ENCODE measurements at regions not wholly inside any gene's neighbourhood (a gene's known extent, or its start where the extent isn't known, plus 50 kb on each side); places are given as distances from the start of the nearest gene placed in this dataset.

DNA sequence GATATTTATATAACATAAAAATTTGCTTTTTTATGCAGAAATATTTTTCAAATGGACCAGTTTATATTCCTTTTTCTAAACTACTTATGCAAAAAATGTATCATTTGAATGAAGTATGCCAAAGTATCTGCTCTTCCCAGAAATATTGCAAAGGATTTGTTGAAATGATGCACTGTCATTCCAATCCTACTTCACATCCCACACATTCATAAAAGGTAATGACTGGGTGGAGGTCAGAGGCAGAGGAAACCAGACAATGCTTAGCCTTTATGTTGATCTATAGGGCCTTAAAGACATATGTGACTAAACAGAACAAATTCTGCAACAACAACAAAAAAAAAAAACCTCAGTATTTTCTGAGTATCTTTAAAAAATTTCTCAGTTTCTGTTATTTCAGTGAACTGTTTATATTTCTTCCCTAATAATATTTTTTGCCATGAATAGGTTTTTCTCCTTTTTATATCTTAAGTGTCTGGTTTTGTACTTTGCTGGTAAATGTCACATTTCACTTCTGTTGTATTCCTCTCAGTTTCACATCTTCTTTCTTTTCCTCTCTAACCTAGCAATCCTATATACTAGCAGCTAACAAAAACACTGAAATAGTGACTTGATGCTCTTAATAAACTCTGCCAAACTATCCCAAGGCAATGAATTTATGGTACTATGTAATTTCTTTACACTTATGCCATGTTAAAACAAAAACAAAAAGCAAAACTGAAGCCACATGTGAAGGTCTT is 374.1 kb downstream of the BCKDHB start:
- no peak for DNase-seq

DNA sequence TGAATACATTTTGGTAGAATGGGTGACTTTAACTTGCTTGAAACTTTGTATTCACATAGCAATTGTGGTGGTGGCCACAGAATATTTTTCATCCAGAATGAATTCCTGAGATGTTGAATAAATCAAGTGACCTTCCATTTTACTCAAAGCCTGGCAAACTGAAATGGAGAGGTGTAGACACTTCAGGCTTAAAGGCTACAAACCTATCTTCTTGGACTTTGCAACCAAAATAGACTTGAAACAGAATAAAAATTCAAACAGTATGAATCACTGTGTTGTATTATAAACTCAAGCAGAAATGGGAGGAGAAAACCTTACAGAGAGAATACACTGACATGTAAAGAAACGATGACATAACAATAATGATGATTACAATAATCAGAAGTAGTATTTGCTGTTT is 371.6 kb downstream of the BCKDHB start:
- DNase-seq, result no peak

DNA sequence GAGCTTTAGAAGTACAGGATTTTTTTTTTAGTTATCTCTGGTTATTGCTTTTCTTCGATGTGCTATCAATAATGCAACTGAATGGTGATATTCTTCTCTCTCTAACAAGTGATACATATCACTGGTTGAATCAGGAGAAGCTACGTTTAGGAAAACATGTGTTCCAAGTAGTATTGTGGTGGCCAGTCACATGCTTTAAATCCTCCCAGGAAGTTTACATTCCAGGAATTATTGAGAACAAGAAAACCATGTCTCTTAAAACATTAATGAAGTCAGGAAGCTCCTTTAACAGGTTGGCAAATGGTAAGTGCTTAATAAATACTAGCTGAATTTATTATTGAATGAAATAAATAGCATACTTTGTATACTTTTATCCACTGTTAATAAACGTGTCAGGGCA is 371.1 kb downstream of the BCKDHB start:
- no peak for DNase-seq

DNA sequence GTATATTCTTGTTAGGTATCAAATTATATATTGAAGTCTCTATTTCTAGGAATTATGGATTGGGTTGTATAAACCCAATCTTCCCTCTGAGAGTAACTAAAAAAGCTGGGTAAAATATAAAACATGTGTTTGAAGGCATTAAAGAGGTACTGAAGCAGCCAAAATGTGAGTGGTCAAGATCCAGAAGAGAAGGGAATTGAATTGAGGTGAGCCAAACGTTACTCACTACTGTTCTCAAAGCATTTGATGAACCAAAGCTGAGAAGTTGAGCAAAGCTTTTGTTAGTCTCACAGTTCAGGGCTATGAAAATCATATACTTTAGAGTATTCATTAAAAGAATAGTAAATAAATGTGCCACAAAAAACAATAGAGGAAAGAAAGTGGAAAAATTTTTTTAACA is 365.8 kb downstream of the BCKDHB start:
- DNase-seq, result no peak

DNA sequence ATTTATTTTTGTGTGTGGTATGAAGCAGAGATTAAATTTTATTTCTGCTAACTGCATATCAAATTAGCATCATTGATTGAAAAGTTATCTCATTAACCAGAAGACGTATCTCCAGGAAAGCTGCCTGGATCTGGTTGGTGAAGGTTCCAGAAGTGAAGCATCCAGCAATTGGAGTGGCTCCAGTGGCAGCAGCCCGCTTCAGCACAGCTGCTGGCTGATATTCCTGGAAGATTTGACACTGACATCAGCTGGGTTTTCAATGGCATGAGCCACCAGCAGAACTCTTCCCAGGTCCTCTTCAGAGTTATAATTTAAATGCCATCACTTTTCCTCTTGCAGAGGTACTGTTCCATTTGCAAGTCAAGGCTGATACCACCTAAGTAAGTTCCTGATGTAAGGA is 363.5 kb downstream of the BCKDHB start:
- no peak for DNase-seq

DNA sequence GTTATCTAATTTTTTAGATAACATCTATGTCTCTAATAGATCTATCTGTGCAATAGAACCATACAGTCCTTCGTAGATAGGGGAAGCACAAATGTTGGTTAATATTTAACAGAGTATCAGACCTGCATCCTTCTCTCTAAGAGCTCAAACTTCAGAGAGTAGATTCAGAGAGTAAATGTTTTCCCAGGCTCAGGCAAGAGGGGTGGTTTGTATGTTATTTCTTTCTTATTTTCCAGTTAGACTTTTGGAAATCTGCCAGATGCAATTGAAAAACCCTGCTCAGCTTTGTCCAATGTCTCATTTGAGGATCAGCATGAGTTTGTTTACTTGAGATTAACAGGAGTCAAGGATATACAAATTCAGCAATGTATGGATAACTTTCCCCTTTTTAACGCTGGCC is 361.9 kb downstream of the BCKDHB start:
- DNase-seq, result no peak

DNA sequence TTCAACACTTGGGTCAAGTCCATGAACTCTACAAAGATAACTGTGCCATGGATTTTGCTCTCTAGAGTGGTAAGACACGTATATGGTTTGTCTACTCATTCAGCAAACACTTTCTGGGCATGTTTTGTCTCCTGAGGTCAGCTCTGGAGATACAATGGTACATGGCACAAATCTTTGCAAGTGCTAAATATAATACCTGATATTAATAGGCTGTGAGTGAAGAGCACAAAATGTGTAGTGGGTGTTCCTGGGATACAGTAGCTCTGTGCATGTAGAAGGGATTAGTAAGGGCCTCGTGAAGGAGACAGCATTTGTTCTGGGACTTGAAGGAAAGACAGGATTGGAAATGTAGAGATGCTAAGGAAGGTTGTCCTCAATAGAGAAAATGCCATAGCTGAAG is 360.9 kb downstream of the BCKDHB start:
- no peak for DNase-seq

DNA sequence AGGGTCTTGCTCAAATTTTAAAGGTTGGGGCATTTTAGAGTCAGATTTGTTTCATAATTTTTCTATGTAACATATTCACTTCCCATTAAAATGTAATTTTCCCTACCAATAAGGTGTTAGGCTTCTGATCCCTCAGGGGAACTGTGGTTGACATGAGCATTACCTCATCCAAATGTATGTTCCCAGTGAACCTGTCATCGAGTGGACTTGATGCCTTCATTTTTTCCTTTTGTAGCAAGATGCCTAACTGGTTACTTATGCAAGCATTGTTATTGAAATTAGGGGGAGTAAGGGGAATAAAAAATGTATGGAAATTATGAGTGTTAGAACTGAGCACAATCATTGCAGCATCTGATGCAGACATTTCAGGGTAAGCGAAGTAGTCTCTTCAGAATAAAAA is 360.5 kb downstream of the BCKDHB start:
- no peak for DNase-seq

DNA sequence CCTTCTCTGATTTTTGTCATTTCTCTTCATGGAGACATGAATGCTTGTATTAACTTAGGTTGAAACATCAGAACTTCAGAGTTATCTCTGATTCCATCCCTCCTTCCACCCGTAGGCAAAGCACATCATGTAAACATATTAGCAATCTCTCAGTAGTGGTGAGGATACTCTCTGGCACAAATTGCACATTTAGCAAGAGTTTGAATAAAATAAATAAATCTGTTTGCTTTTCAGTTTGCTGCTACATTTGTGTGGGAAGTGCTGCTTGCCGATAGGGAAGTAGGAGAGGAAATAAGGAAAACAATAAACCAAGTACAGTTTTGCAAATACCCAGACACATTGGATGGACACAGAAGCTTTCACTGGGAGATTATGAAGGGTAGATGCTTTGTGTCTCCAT is 359.0 kb downstream of the BCKDHB start:
- DNase-seq, result no peak

DNA sequence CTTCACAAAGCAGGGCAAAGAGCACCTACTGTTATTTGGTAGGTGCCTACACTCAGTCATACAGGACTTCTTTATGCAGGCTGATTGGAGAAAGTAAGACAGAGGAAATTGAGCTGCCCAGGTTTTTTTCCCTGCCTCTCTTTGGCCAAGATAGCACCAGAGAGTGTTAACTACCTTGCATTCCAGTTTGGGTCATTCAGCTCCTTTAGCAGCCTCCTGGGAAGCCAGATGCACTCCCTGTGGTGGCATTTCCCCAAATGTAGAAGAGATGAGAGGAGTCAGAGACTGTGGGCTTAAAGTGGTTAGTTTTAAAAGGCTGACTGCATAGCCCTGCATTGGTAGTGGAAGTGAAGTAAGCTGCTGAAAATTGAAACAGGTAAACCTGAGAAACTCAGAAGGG is 358.4 kb downstream of the BCKDHB start:
- no peak for DNase-seq

DNA sequence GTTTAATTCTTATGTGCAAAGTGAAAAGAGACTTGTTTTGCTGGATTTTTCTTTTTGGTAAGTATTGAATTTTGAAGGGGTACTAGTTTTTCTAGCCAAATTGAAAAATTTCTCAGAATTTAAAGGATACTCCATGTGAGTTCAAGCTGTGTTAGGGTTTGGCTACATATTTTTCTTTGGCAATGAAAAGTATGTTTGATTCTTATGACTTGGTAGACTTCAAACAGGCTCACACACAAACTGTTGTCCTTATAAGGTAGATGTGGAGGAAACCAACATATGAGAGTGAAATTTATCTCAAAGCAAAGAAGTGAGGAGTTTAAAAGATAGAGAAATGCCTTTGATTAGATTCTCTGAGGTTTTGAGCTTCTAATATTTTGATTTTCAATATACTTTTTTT is 356.7 kb downstream of the BCKDHB start:
- DNase-seq, result no peak

DNA sequence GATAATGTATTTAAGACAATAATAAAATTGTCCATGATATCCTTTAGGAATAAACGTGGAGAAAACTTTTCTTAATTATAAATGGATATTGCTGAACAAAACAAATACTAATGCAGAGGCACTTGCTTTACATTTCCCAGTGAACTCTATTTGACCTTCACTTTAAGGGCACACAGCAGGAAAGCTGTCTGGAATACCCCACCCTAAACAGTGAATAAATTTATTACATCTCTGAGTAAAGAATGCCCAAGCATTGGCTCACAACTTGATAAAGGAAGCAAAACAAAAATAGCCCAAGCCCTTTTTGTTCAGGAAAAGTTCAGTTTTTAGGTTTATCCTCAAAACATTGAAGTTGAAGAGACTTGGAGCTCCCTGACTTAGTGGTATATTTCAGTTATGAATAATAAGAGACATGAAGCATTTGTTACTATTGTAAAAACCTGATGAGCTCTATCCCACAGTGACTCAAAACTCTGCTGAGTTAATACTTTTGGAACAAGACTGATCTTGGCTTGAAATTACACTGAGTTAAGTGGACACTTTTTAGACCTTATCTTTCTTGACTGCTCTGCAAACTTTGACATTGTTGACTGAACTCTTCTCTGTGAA is 353.9 kb downstream of the BCKDHB start:
- DNase-seq, result no peak

DNA sequence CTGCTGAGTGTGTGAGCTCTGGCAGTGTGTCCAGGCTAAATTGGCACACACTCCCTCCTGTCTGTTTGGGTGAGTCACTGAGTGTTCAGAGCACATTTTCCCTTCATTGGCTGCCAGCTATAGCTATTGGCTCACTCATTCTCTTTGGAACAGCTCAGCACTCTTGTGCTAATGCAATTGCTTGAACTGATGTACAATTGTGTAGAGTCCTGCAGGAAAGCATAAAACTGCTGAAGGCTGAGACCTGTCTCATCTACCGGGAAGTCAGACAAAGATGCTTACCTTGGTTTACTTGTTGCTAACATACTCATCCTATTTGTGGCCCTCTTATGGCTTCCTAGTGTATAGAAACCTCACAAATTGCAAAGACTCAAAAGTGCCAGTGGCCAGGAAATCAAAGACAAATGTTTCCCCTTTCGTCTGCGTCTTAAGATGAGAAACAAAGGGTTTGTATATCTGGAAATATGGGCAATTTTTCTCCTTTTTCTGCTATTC is 351.0 kb downstream of the BCKDHB start:
- no peak for DNase-seq

DNA sequence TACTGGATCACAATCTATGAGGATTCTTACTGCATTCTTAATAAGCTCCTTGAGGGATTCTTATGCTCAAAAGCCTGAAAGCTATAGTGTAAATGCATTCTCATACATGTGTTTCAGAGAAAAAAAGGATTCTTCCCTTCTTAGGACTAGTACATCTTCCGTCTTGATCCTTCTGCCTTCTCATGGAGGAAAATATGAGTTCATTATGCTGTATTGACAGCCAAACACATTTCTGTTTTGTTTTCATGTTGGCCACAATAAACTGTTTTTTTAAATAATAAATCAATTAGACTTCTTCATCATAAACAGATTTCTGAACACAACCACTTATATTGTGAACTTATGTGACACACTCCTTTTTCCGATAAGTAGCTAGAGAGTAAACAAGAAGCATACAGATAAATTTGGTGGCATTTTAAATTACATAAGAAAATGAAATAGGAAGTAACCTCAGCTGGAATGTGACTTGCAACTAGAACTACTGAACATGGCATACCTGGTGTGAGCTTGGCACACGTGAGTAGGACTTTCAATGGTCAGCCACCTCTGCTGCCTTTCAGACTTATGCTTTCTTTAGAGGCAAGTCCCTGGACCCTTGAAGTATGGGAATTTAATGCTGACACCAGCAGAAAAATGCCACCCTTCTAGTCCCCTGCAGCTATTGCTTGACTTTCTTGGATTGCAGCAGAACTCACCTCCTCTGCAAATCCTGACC is 350.4 kb downstream of the BCKDHB start:
- no peak for DNase-seq

DNA sequence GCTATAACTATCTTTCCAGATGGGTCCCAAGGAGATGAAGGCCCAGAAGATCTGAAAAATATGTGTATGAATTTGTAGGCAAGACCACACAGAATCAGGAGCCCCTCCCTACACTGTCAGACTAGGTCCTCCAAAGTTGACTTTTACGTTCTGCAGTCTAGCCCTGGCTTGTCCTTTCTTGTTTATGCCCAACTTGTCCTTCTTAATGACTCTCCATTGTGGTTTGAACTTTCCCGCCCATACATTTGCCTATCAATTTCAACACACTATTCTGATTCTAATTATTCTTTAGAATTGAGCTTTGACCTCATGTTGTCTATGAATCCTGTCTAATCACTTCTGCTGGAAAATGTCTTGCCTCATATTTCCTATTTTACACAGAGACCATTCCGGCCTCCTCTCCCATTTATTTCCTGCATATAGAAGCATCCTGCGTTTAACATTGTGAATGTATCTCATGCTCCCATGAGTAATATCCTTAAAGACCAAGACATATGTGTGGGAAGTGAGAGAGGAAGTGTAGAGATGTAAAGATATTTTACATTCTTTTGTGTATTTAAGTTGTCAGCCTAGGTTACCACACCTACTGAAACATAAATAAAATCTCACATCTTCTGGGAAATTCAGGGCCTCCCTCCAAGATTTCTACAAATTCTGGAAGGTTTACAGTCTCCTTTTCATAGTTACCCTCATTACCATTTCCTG is 348.3 kb downstream of the BCKDHB start:
- DNase-seq, result no peak

DNA sequence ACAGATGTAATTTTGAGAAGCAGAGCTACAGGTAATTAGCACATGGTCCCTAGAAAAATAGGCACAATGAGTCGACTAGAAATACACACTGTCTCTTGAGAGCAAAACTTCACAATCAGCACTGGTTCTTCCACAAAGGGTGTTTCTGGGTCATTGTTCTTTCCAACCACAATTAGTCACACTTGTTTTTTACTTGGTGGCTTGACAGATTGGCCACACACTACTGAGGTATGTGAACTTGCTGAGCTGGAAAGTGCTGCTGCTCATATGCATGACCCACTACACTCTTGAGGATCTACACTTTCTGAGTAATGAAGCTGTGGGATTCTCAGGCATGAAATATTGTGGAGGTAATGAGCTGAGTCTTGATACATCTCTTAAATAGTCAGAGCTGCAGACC is 347.7 kb downstream of the BCKDHB start:
- no peak for DNase-seq

DNA sequence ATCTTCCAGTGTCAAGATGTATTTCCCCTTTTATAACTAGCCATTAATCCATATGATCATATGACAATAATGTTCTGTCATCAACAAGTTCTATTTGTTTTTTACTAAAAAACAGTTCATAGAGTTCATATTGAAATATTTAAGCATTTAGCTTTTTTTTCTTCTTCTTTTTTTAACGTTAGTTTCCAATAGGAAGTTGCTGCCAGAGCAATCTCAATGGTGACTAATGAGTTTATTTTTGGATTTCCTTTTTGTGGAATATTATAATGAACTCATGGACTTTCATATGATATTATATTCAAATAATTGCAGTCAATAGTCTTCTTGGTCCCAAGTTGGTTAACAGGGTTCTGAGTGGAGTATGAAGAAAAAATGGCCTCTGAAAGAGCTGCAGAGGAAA is 343.3 kb downstream of the BCKDHB start:
- no peak for DNase-seq

DNA sequence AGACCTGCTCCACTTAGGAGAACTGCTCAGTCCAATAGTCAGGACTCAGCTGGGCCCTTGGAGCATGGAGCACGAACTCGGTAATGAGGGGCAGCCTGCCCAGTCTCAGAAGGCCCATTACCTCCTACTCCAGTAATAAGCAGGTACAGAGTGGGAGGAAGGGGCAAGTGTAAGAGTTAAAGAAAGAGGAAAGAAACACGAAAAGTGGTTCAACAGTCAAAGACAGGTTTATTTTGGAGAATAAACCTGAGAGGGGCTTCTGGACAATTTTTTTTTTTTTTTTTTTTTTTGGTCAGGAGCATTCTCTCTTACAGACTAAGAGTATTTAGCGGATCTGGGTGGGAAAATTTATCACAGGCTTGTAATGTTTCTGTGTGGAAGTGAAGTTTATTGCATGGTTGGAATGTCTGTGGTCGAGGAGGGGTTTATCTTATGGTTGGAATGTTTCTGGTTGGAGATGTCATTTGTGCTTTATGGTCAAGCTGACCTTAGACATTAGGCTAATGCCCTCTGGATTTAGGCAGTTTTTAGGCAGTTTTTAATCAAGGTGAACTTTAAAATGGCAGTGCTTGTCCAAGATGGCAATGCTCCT is 340.1 kb downstream of the BCKDHB start:
- no peak for DNase-seq

DNA sequence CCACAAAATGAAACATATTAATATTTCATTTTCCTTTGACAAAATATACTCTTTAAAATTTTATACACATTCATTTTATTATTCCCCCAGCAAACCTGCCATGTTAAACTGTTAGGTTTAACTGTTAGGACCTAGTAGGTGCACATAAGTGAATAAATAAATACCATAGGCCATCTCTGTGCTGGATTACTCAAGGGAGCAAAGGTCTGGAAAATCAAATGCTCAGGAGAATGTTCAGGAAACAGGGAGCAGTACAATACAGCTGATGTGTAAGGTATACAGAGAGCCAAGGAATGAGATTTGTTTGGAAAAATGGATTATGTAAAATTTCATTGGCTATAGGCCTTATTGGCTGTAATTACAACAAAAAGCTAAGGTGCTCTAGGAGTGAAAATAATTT is 339.3 kb downstream of the BCKDHB start:
- DNase-seq, result no peak

DNA sequence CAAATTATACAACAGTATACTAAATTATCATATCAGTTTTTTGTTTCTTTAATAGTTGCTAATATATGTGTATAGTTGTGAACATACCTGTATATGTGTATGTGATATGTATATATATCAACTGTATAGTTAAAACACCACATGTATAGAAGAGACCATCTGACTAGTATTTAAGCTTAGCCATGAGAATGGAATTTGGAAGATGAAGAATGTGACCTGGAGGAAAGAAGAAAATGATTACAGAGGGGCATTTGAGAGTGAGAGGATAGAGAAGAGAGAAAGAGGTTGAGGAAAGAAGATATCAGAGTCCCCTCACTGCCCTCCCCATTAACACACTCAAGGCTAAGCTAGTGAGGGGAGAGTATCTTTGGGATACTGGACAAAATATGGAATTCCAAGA is 335.9 kb downstream of the BCKDHB start:
- no peak for DNase-seq

DNA sequence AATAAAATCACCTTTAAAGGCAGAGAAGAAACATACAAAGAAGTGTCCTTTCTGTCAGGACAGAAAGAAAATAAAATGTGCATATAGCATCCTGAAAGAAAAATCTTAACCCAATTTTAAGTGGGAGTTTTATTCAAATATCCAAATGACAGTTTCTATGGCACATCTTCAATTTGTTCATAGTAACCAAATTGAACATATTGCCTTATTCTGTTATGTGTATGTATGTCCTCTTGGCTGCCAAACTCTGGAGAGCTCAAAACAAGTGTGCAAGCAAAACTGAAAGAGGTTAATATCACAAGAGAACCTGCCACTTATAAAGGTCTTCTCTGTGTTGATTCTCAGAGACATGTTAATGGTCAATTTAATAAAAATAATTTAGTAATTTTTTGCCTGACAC is 334.7 kb downstream of the BCKDHB start:
- no peak for DNase-seq

DNA sequence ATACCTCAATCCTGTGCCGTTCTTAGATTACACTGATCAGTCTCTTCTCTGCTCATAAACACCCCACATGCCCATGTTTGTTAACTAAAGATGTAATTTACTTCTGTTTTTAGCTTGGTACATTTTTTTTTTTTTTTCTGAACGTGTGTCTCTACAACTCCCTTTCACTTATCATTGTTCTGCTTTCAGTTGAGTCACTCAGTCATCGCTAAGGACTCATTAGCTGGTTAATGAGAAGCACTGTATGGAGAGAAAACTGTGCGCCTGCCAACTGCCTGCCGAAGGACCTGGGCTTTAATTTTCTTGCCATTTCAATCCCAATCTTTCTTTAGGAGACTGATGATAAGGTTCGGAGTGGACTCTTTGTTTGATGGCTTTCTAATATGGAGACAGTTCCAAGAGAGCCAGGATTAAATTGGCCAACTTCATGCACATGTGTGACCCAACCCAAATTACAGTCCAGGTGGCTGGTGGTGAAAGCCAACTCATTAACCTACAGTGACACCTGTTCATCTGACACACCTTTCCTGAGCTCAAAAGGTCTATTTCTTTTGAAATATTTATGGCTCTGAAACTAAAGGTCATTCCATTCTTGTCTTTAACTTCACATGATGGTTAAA is 334.1 kb downstream of the BCKDHB start:
- DNase-seq, result peak; percentile 74

All from NCI-H748 treated with DMSO at 0.1 percent for 48 hours (cell line).